ENCODE measurements at regions not wholly inside any gene's neighbourhood (a gene's known extent, or its start where the extent isn't known, plus 50 kb on each side); places are given as distances from the start of the nearest gene placed in this dataset.

- no peaks in the 10 kb centered on the region for H3K36me3 ChIP-seq
- H3K27ac ChIP-seq: no peak overlapping the region
Measured at GRCh38 chr11:45399166-45399565, 113.0 kb upstream of the SYT13 start.

GRCh38 chr11:45398325-45398724, 112.2 kb upstream of the SYT13 start:
- no peaks in the 10 kb centered on the region for H3K27me3 ChIP-seq
- no peak for DNase-seq (ENCODE audit: low spot score in 2 of 2)
- H3K4me3 ChIP-seq: no peak overlapping the region
- no peak overlapping the region for H3K27ac ChIP-seq
- H3K9me3 ChIP-seq: no peaks in the 10 kb centered on the region
- intact Hi-C loops (cut with DNase I): no loop called here
- no peaks in the 10 kb centered on the region for H3K36me3 ChIP-seq
- no peaks in the 10 kb centered on the region for H3K4me1 ChIP-seq
- no peak for TF ChIP-seq CTCF (IDR thresholded peaks at IDR 0.05)

More at GRCh38 chr11:45399166-45399565, 113.0 kb upstream of the SYT13 start:
- intact Hi-C loops (cut with DNase I): no loop called here
- Histone ChIP-seq H3K27me3 (no peaks in the 10 kb centered on the region), H3K9me3 (no peaks in the 10 kb centered on the region), H3K4me1 (no peaks in the 10 kb centered on the region), H3K4me3 (no peak overlapping the region)
- no peak for TF ChIP-seq CTCF (IDR thresholded peaks at IDR 0.05)
- no peak for DNase-seq (ENCODE audit: low spot score in 2 of 2)

- Histone ChIP-seq H3K4me3 (no peak overlapping the region), H3K36me3 (no peaks in the 10 kb centered on the region), H3K9me3 (no peaks in the 10 kb centered on the region), H3K27ac (no peak overlapping the region), H3K27me3 (no peaks in the 10 kb centered on the region), H3K4me1 (no peaks in the 10 kb centered on the region)
- DNase-seq (ENCODE audit: low spot score in 2 of 2): no peak
- TF ChIP-seq CTCF (IDR thresholded peaks at IDR 0.05): no peak
- intact Hi-C loops (cut with DNase I): no loop called here
Measured at GRCh38 chr11:45396394-45396793, 110.3 kb upstream of the SYT13 start.

GRCh38 chr11:45395947-45396346, 109.8 kb upstream of the SYT13 start:
- intact Hi-C loops (cut with DNase I): no loop called here
- Histone ChIP-seq H3K9me3 (no peaks in the 10 kb centered on the region), H3K4me1 (no peaks in the 10 kb centered on the region), H3K4me3 (no peak overlapping the region), H3K27ac (no peak overlapping the region), H3K36me3 (no peaks in the 10 kb centered on the region), H3K27me3 (no peaks in the 10 kb centered on the region)
- TF ChIP-seq CTCF (IDR thresholded peaks at IDR 0.05): no peak
- no peak for DNase-seq (ENCODE audit: low spot score in 2 of 2)

- H3K4me1 ChIP-seq: no peaks in the 10 kb centered on the region
- H3K27ac ChIP-seq: no peak overlapping the region
- no peaks in the 10 kb centered on the region for H3K36me3 ChIP-seq
- no peak overlapping the region for H3K4me3 ChIP-seq
- DNase-seq (ENCODE audit: low spot score in 2 of 2): no peak
- no peaks in the 10 kb centered on the region for H3K9me3 ChIP-seq
- H3K27me3 ChIP-seq: no peaks in the 10 kb centered on the region
- intact Hi-C loops (cut with DNase I): no loop called here
- no peak for TF ChIP-seq CTCF (IDR thresholded peaks at IDR 0.05)
Measured at GRCh38 chr11:45395421-45395820, 109.3 kb upstream of the SYT13 start.

Data from ascending aorta (tissue), 2 donors.